T-helper 2 cell (primary cell): ENCODE measurements at regions not wholly inside any gene's neighbourhood (a gene's known extent, or its start where the extent isn't known, plus 50 kb on each side); places are given as distances from the start of the nearest gene placed in this dataset.
A peak's percentile ranks its signal among the peaks of the same experiment; 100 is the strongest.
"Not testable (repeated sequence)": the region's sequence is repeated elsewhere in the genome, so short reads cannot be mapped to it uniquely, and the experiment has no call there.

Experiments used
- DNase-seq, 5 experiments: peaks; one replicate each; pipeline versions ENCODE4 v3.0.0 to v3.0.0-alpha.2; 2012 to 2022

- no peak for DNase-seq
Measured at GRCh38 chr7:79952399-79952798, 182.2 kb upstream of the GNAI1 start.

GRCh38 chr7:79951415-79951814, 183.2 kb upstream of the GNAI1 start:
- DNase-seq: no peak

- no peak for DNase-seq
Measured at GRCh38 chr7:79949778-79950177, 184.9 kb upstream of the GNAI1 start.

GRCh38 chr7:79936281-79936983, 198.2 kb upstream of the GNAI1 start:
- DNase-seq: no peak

GRCh38 chr7:79934727-79935126, 199.9 kb upstream of the GNAI1 start:
- no peak for DNase-seq

GRCh38 chr7:79933144-79933543, 201.5 kb upstream of the GNAI1 start:
- no peak for DNase-seq

GRCh38 chr7:79930604-79931003, 204.0 kb upstream of the GNAI1 start:
- DNase-seq: no peak

- DNase-seq: no peak
Measured at GRCh38 chr7:79927116-79927515, 207.5 kb upstream of the GNAI1 start.

- DNase-seq: no peak
Measured at GRCh38 chr7:79923953-79924352, 210.7 kb upstream of the GNAI1 start.

- DNase-seq: no peak
Measured at GRCh38 chr7:79922894-79923293, 211.7 kb upstream of the GNAI1 start.

GRCh38 chr7:79921976-79922375, 212.7 kb upstream of the GNAI1 start:
- DNase-seq: no peak

- not testable (repeated sequence) for DNase-seq
Measured at GRCh38 chr7:79918632-79919031, 216.0 kb upstream of the GNAI1 start.

GRCh38 chr7:79915346-79915745, 219.3 kb upstream of the GNAI1 start:
- DNase-seq: not testable (repeated sequence)

- DNase-seq: peak in 1 of 5 experiments; percentile 23
Measured at GRCh38 chr7:79912213-79912633, 222.4 kb upstream of the GNAI1 start.

GRCh38 chr7:79911420-79911819, 223.2 kb upstream of the GNAI1 start:
- no peak for DNase-seq

- no peak for DNase-seq
Measured at GRCh38 chr7:79909176-79909575, 225.5 kb upstream of the GNAI1 start.

- DNase-seq: no peak
Measured at GRCh38 chr7:79897166-79897565, 237.5 kb upstream of the GNAI1 start.

- DNase-seq: no peak
Measured at GRCh38 chr7:79893991-79894390, 240.6 kb upstream of the GNAI1 start.

- no peak for DNase-seq
Measured at GRCh38 chr7:79882922-79883321, 251.7 kb upstream of the GNAI1 start.

GRCh38 chr7:79880312-79880711, 254.3 kb upstream of the GNAI1 start:
- DNase-seq: no peak

GRCh38 chr7:79877874-79878465, 256.7 kb upstream of the GNAI1 start:
- no peak for DNase-seq

- DNase-seq: no peak
Measured at GRCh38 chr7:79876848-79877252, 257.8 kb upstream of the GNAI1 start.

- no peak for DNase-seq
Measured at GRCh38 chr7:79874797-79875196, 259.8 kb upstream of the GNAI1 start.

GRCh38 chr7:79872176-79872575, 262.5 kb upstream of the GNAI1 start:
- DNase-seq: no peak

- DNase-seq: no peak
Measured at GRCh38 chr7:79868010-79868409, 266.6 kb upstream of the GNAI1 start.
